K562 (cell line): ENCODE measurements at regions not wholly inside any gene's neighbourhood (a gene's known extent, or its start where the extent isn't known, plus 50 kb on each side); places are given as distances from the start of the nearest gene placed in this dataset.

ENCODE experiments used
- ATAC-seq: fragments of 200-7000 bp; cut with Tn5 transposase; 3 replicates; pipeline ENCODE4 v1.9.1; 2020; ENCODE audit warnings: moderate library complexity
- BruUV-seq: library from RNA; stranded (reverse); fragments of 400-500 nt; replicated peaks from 2 replicates; lab custom pipeline; 2021; lab: Mats Ljungman, UMichigan
- CTCF ChIA-PET: fragments of 300-600 bp; formaldehyde crosslinking; extraction: SDS; loops from one replicate; lab custom pipeline; 2021; ENCODE audit warnings: low intra/inter-chr PET ratio; lab: Yijun Ruan, JAX
- POLR2A ChIA-PET: fragments of 300-600, 350-650 bp; sonication (Branson Sonifier 250); formaldehyde crosslinking; extraction: SDS; loops from one replicate; lab custom pipeline; 2021; ENCODE audit warnings: antibody characterized with exemption, inconsistent platforms; lab: Yijun Ruan, JAX
- DNase-seq, 4 experiments: peaks; one replicate each; pipeline versions ENCODE4 v3.0.0 to v3.0.0-alpha.2; 2011 to 2018; ENCODE audit warnings: low spot score in 3 of 4, mixed read lengths in 3 of 4; ENCODE audit errors: extremely low read depth in 1 of 4
- FAIRE-seq: peaks from 2 replicates; lab custom pipeline; 2011; peaks lifted over from hg19 to GRCh38; lab: Jason Lieb, UNC
- H2AFZ ChIP-seq: 2 replicates; pipeline ENCODE4 v1.6.0; 2011; ENCODE audit warnings: low read depth, low read length, control low read depth, inconsistent platforms
- H3K27ac ChIP-seq: fragments of 200-600 bp; 3 replicates; pipeline ENCODE4 v1.8.0; 2011; ENCODE audit warnings: low read depth, mild to moderate bottlenecking, control low read depth, inconsistent platforms, low read length, moderate library complexity, mixed read lengths; ENCODE audit errors: extremely low read depth
- H3K27me3 ChIP-seq, 2 experiments: fragments of 300-600 bp in 1 of 2; 2 replicates in 1 of 2; 3 replicates in 1 of 2; pipeline versions ENCODE4 v1.6.0 to v1.8.0; 2011; ENCODE audit warnings: inconsistent platforms in 2 of 2, low read length in 2 of 2, mild to moderate bottlenecking in 1 of 2, mixed read lengths in 1 of 2, moderate library complexity in 1 of 2; ENCODE audit not compliant: control insufficient read depth in 2 of 2, insufficient read depth in 2 of 2
- H3K36me3 ChIP-seq: fragments of 300-600 bp; 3 replicates; pipeline ENCODE4 v1.8.0; 2011; ENCODE audit warnings: mild to moderate bottlenecking, low read length, inconsistent platforms; ENCODE audit not compliant: control insufficient read depth, insufficient read depth
- H3K4me1 ChIP-seq, 2 experiments: fragments of 200-600 bp in 1 of 2; replicated peaks in 1 of 2; 2 replicates in 1 of 2; 3 replicates in 1 of 2; pipeline versions ENCODE4 v1.5.1 to v1.8.0; 2011; ENCODE audit warnings: inconsistent platforms in 2 of 2, low read length in 2 of 2, mild to moderate bottlenecking in 1 of 2, mixed read lengths in 1 of 2, moderate library complexity in 1 of 2; ENCODE audit not compliant: control insufficient read depth in 2 of 2, insufficient read depth in 2 of 2
- H3K4me2 ChIP-seq: 2 replicates; pipeline ENCODE4 v1.6.1; 2011; ENCODE audit warnings: low read length, control low read depth, inconsistent platforms, mixed read lengths; ENCODE audit not compliant: insufficient read depth
- H3K4me3 ChIP-seq: fragments of 200-600 bp; sonication (generic), shearing (Covaris generic); 2 replicates; pipeline ENCODE4 v1.5.1; 2016; ENCODE audit warnings: control low read depth, inconsistent platforms
- H3K79me2 ChIP-seq: fragments of 200-600 bp; 3 replicates; pipeline ENCODE4 v1.8.0; 2011; ENCODE audit warnings: low read length, inconsistent platforms; ENCODE audit not compliant: control insufficient read depth, insufficient read depth
- H3K9ac ChIP-seq, 2 experiments: 2 replicates each; pipeline versions ENCODE4 v1.6.0 to v1.6.1; 2011; ENCODE audit warnings: low read depth in 2 of 2, low read length in 2 of 2, control low read depth in 1 of 2, inconsistent platforms in 1 of 2, mild to moderate bottlenecking in 1 of 2, mixed read lengths in 1 of 2; ENCODE audit not compliant: insufficient read depth in 1 of 2
- H3K9me1 ChIP-seq: one replicate; pipeline ENCODE4 v1.6.0; 2011; ENCODE audit warnings: inconsistent platforms, mild to moderate bottlenecking, low read length, moderate library complexity; ENCODE audit not compliant: control insufficient read depth, insufficient read depth
- H3K9me3 ChIP-seq: replicated peaks from 2 replicates; pipeline ENCODE4 v1.5.1; 2011; ENCODE audit warnings: low read depth, low read length, inconsistent platforms; ENCODE audit not compliant: control insufficient read depth, insufficient read depth
- H4K20me1 ChIP-seq: replicated peaks from 2 replicates; pipeline ENCODE4 v1.6.1; 2011; ENCODE audit warnings: low read length, inconsistent platforms, mixed read lengths; ENCODE audit not compliant: control insufficient read depth, insufficient read depth
- ARID2 ChIP-seq: fragments of 450-650 bp; IDR thresholded peaks from 2 replicates; pipeline ENCODE4 v1.6.1; 2017; ENCODE audit warnings: antibody characterized with exemption, mild to moderate bottlenecking
- ATF4 ChIP-seq: fragments of 450-650 bp; formaldehyde crosslinking; IDR thresholded peaks from 2 replicates; pipeline ENCODE4 v1.4.0; 2022; ENCODE audit warnings: mild to moderate bottlenecking, moderate library complexity
- CREB5 ChIP-seq: fragments of 250-450 bp; sonication (Bioruptor Pico); IDR thresholded peaks from 2 replicates; pipeline ENCODE4 v1.5.0; 2020; ENCODE audit warnings: mild to moderate bottlenecking
- ELF2 ChIP-seq: fragments of 250-450 bp; sonication (Bioruptor Pico); IDR thresholded peaks from 2 replicates; pipeline ENCODE4 v1.5.0; 2021; ENCODE audit warnings: mild to moderate bottlenecking
- ESRRB ChIP-seq: fragments of 250-450 bp; sonication (Bioruptor Pico); IDR thresholded peaks from 2 replicates; pipeline ENCODE4 v1.5.0; 2020; ENCODE audit warnings: mild to moderate bottlenecking, moderate library complexity, borderline replicate concordance
- L3MBTL2 ChIP-seq: fragments of 450-650 bp; IDR thresholded peaks from 2 replicates; pipeline ENCODE4 v1.6.1; 2016; ENCODE audit warnings: mild to moderate bottlenecking, moderate library complexity
- MTA2 ChIP-seq: fragments of 450-650 bp; IDR thresholded peaks from 2 replicates; pipeline ENCODE4 v1.6.1; 2016; ENCODE audit warnings: low read depth
- NFIC ChIP-seq: fragments of 450-650 bp; IDR thresholded peaks from 2 replicates; pipeline ENCODE4 v1.6.1; 2017; ENCODE audit warnings: mild to moderate bottlenecking, inconsistent platforms
- SMARCB1 ChIP-seq: IDR thresholded peaks from 2 replicates; pipeline ENCODE4 v1.6.1; 2011; ENCODE audit warnings: improper control_type of control experiment, low read depth; ENCODE audit not compliant: insufficient read length
- SMC3 ChIP-seq: conservative IDR thresholded peaks from 2 replicates; pipeline ENCODE4 v1.6.1; 2011; ENCODE audit warnings: low read depth, low read length, improper control_type of control experiment; ENCODE audit not compliant: insufficient read depth
- SRF ChIP-seq, 2 experiments: fragments of 250-450, 450-650 bp in 1 of 2; sonication (Bioruptor Pico) in 1 of 2; sonication (generic) in 1 of 2; formaldehyde crosslinking; IDR thresholded peaks; 2 replicates each; pipeline versions ENCODE4 v1.5.0 to v1.5.1; 2020 to 2022; ENCODE audit warnings: mild to moderate bottlenecking in 1 of 2, missing genetic modification reagents in 1 of 2
- XRCC3 ChIP-seq: fragments of 450-650 bp; IDR thresholded peaks from 2 replicates; pipeline ENCODE4 v1.6.1; 2017; ENCODE audit warnings: mild to moderate bottlenecking, moderate library complexity
- ZBED1 ChIP-seq: IDR thresholded peaks from 2 replicates; pipeline ENCODE4 v1.6.1; 2014
- ZFP91 ChIP-seq: sonication (generic); formaldehyde crosslinking; IDR thresholded peaks from 2 replicates; pipeline ENCODE4 v1.8.0; 2022; ENCODE audit warnings: mild to moderate bottlenecking, missing genetic modification reagents
- ZHX1 ChIP-seq: fragments of 150-350 bp; conservative IDR thresholded peaks from 2 replicates; pipeline ENCODE4 v1.6.1; 2014; ENCODE audit warnings: low read length
- ZNF124 ChIP-seq: sonication (generic); formaldehyde crosslinking; IDR thresholded peaks from 2 replicates; pipeline ENCODE4 v1.8.1; 2022; ENCODE audit warnings: missing genetic modification reagents
- ZNF311 ChIP-seq: fragments of 250-450 bp; sonication (Bioruptor Pico); IDR thresholded peaks from 2 replicates; pipeline ENCODE4 v1.4.0; 2020; ENCODE audit warnings: mild to moderate bottlenecking, moderate library complexity
- ZNF785 ChIP-seq: fragments of 250-450 bp; sonication (Bioruptor Pico); IDR thresholded peaks from 2 replicates; pipeline ENCODE4 v1.4.0; 2020; ENCODE audit warnings: mild to moderate bottlenecking
- WGBS: fragments of 100-300 bp; shearing (Covaris generic); methylation state at CpG from one replicate; pipeline ENCODE4 v1.1.6; 2016; ENCODE audit warnings: low coverage, mixed read lengths; ENCODE audit not compliant: insufficient coverage; ENCODE audit errors: missing lambda C conversion rate; 5-methylcytosine and 5-hydroxymethylcytosine counted together
- in situ Hi-C: fragments of 300-500 bp; cut with MboI; formaldehyde crosslinking; loops from 4 replicates; pipeline ENCODE4 v1.15.0; 2018; ENCODE audit warnings: inconsistent platforms, mixed read lengths
- intact Hi-C: fragments of 100-400 bp; cut with micrococcal nuclease; formaldehyde crosslinking; loops from 2 replicates; pipeline ENCODE4 v1.14.2; 2022

- no peaks in the 10 kb centered on the region for H4K20me1 ChIP-seq
- H2AFZ ChIP-seq: no peak overlapping the region
- H3K4me1 ChIP-seq: no peaks in the 10 kb centered on the region
- H3K36me3 ChIP-seq: no peaks in the 10 kb centered on the region
- ATAC-seq (no peak), DNase-seq (no peak), FAIRE-seq (no peak)
- intact Hi-C loops: no loop called here
- no peaks in the 10 kb centered on the region for H3K79me2 ChIP-seq
- TF ChIP-seq MTA2 (no peak), ELF2 (CRISPR knock-in tag) (no peak), L3MBTL2 (no peak), ZNF311 (CRISPR knock-in tag) (no peak), SMARCB1 (no peak), ATF4 (CRISPR knock-in tag) (no peak), SMC3 (no peak), ZBED1 (no peak), ZNF124 (CRISPR knock-in tag) (no peak), ZNF785 (CRISPR knock-in tag) (no peak), ZFP91 (no peak), ARID2 (no peak), XRCC3 (no peak), NFIC (no peak), ESRRB (CRISPR knock-in tag) (no peak), SRF (CRISPR knock-in tag; IDR thresholded peaks at IDR 0.05) (no peak), ZHX1 (no peak), CREB5 (no peak)
- no peak overlapping the region for H3K27ac ChIP-seq
- POLR2A ChIA-PET: no interaction called here
- in situ Hi-C loops: no loop called here
- 3% methylated on average over 4 of the region's 4 CpGs for WGBS
- H3K9me1 ChIP-seq: no peaks in the 10 kb centered on the region
- no peak overlapping the region for H3K4me2 ChIP-seq
- H3K9me3 ChIP-seq: no peaks in the 10 kb centered on the region
- H3K9ac ChIP-seq: no peak overlapping the region
- H3K27me3 ChIP-seq: 0 out of 5 replicates have a peak, but pooled peaks cover 0 to 5% of the 10 kb centered on the region in 2 experiments
- BruUV-seq: no TSS peak
- no peak overlapping the region for H3K4me3 ChIP-seq
- CTCF ChIA-PET: no interaction called here
Measured at GRCh38 chr7:68422281-68422680, 1176.0 kb upstream of the AUTS2 start.
